Body of pancreas (tissue), 4 donors: ENCODE measurements at regions not wholly inside any gene's neighbourhood (a gene's known extent, or its start where the extent isn't known, plus 50 kb on each side); places are given as distances from the start of the nearest gene placed in this dataset.

Experiments used
- ATAC-seq: fragments of 150-250 bp; one replicate; pipeline ENCODE4 v1.9.1; 2016
- DNase-seq, 4 donors: peaks; one replicate each; pipeline ENCODE4 v3.0.0-alpha.2; 2019
- H3K27ac ChIP-seq, 4 donors: fragments of 200-600 bp; sonication (generic); 1 replicate in 3 of 4; 2 replicates in 1 of 4; pipeline versions ENCODE4 v1.5.1 to v1.6.1; 2016 to 2019; ENCODE audit warnings: mild to moderate bottlenecking in 1 of 4, mixed read lengths in 1 of 4, moderate library complexity in 1 of 4
- H3K27me3 ChIP-seq, 2 donors: fragments of 200-600 bp; sonication (generic); one replicate each; pipeline ENCODE4 v1.6.0; 2016; ENCODE audit warnings: mild to moderate bottlenecking in 1 of 2
- H3K36me3 ChIP-seq, 2 donors: fragments of 200-600 bp; sonication (generic); replicated peaks in 1 of 2; 2 replicates each; pipeline ENCODE4 v1.5.1; 2016; ENCODE audit warnings: low read depth in 2 of 2; ENCODE audit not compliant: insufficient read depth in 1 of 2
- H3K4me1 ChIP-seq: fragments of 200-600 bp; sonication (generic); one replicate; pipeline ENCODE4 v1.6.0; 2016
- H3K4me3 ChIP-seq, 2 donors: fragments of 200-600 bp; sonication (generic); 1 replicate in 1 of 2; 2 replicates in 1 of 2; pipeline ENCODE4 v1.5.1; 2016 to 2019
- H3K9me3 ChIP-seq, 3 donors: fragments of 200-600 bp; sonication (generic); 1 replicate in 2 of 3; 2 replicates in 1 of 3; pipeline ENCODE4 v1.5.1; 2016
- POLR2A ChIP-seq, 3 donors: fragments of 450-650 bp; IDR thresholded peaks; one replicate each; pipeline ENCODE4 v1.6.1; 2016; ENCODE audit warnings: antibody characterized with exemption in 3 of 3, mild to moderate bottlenecking in 2 of 3
- WGBS, 2 donors: methylation state at CpG; one replicate each; pipeline ENCODE4 v1.1.5; 2017; 5-methylcytosine and 5-hydroxymethylcytosine counted together
- intact Hi-C: fragments of 100-400 bp; cut with DNase I; formaldehyde crosslinking; loops from one replicate; pipeline ENCODE4 v1.15.1; 2023
- TF ChIP-seq, protein P1 (sequence below), 7 experiments: fragments of 450-650 bp in 4 of 7; fragments of 200-600 bp in 3 of 7; sonication (generic) in 3 of 7; IDR thresholded peaks; one replicate each; pipeline ENCODE4 v1.5.1; 2016 to 2019; ENCODE audit warnings: antibody characterized with exemption in 7 of 7

DNA sequence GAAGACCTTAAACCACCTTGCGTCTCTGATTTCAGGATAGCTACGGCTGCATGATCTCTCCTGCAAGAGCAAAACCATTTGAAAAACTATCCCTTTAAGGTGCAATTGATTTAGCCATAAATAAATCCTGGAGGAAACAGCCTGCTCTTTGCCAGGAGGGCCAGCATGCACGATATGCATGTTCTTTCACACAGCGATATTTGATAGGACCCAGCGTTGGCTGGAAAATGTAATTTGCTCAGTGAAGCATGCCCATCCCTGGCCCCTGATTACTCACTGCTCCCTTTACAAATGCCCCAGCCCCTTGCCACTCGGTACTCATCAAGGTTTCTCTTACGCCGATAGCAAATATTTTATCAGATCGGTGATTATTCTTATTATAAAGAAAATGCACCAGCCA lies 315.4 kb downstream of the CDH2 start:
- no peak for TF ChIP-seq POLR2A (IDR thresholded peaks at IDR 0.05)
- TF ChIP-seq, protein P1, sequence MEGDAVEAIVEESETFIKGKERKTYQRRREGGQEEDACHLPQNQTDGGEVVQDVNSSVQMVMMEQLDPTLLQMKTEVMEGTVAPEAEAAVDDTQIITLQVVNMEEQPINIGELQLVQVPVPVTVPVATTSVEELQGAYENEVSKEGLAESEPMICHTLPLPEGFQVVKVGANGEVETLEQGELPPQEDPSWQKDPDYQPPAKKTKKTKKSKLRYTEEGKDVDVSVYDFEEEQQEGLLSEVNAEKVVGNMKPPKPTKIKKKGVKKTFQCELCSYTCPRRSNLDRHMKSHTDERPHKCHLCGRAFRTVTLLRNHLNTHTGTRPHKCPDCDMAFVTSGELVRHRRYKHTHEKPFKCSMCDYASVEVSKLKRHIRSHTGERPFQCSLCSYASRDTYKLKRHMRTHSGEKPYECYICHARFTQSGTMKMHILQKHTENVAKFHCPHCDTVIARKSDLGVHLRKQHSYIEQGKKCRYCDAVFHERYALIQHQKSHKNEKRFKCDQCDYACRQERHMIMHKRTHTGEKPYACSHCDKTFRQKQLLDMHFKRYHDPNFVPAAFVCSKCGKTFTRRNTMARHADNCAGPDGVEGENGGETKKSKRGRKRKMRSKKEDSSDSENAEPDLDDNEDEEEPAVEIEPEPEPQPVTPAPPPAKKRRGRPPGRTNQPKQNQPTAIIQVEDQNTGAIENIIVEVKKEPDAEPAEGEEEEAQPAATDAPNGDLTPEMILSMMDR (IDR thresholded peaks at IDR 0.05), result no peak
- intact Hi-C loops, result no loop called here
- WGBS, 2 donors, result 71 to 75% methylated on average over 9 of the region's 9 CpGs
- Histone ChIP-seq H3K4me3 (no peak overlapping the region), H3K36me3 (no peaks in the 10 kb centered on the region), H3K4me1 (no peaks in the 10 kb centered on the region), H3K9me3 (no peaks in the 10 kb centered on the region), H3K27ac (no peak overlapping the region), H3K27me3 (no peaks in the 10 kb centered on the region)
- DNase-seq (no peak), ATAC-seq (no peak)

DNA sequence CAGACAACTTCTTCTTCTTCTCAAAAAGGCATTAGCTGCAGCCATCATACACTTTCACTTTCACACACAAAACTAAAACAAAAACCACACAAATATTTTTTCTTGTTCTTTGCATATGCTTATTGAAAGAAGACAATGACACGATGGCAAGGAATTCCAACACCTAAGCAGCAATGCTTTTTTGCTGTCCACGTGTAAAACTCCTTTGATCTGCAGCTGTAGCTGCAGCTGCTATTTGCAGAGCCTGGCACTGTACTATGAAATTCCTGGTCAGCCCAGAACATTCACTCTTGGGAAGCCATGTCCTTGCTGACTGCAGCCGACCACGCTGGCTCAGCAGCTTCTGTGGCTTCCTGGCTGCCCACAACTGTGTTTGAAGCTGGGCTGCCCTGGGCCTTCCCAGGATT lies 316.2 kb downstream of the CDH2 start:
- no peak for DNase-seq
- intact Hi-C loops, result no loop called here
- WGBS, 2 donors, result 13 to 16% methylated on average over 4 of the region's 4 CpGs

DNA sequence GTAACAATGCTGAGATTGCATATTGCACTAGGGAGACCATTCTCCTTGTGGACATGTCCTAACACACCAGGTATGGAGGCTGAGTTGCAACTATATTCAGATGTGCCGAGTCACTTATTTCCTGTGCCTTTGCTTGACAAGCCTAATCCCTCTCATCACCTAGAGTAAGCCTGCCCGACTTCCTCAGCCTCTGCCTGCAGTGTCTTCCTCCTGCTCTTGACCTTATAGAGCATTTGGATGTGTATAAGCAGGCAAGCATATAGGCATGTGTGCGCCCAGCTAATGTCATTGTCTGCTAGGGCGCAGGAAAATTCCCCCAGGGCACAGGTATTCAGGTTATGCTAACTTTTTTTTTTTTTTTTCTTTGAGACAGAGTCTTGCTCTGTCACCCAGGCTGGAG lies 316.9 kb downstream of the CDH2 start:
- intact Hi-C loops, result no loop called here
- 66 to 68% methylated on average over 4 of the region's 4 CpGs for WGBS, 2 donors
- ATAC-seq (no peak), DNase-seq (no peak)
- Histone ChIP-seq H3K27me3 (no peaks in the 10 kb centered on the region), H3K4me3 (no peak overlapping the region), H3K4me1 (no peaks in the 10 kb centered on the region), H3K9me3 (no peaks in the 10 kb centered on the region), H3K27ac (no peak overlapping the region), H3K36me3 (no peaks in the 10 kb centered on the region)
- TF ChIP-seq POLR2A (IDR thresholded peaks at IDR 0.05), result no peak
- TF ChIP-seq, protein P1 (IDR thresholded peaks at IDR 0.05), result no peak

More for the DNA sequence above, 316.2 kb downstream of the CDH2 start:
- Histone ChIP-seq H3K27ac (no peak overlapping the region), H3K27me3 (no peaks in the 10 kb centered on the region), H3K9me3 (no peaks in the 10 kb centered on the region), H3K36me3 (no peaks in the 10 kb centered on the region), H3K4me1 (no peaks in the 10 kb centered on the region), H3K4me3 (no peak overlapping the region)
- ATAC-seq, result no peak
- TF ChIP-seq POLR2A (IDR thresholded peaks at IDR 0.05), result no peak
- TF ChIP-seq, protein P1 (IDR thresholded peaks at IDR 0.05), result no peak

DNA sequence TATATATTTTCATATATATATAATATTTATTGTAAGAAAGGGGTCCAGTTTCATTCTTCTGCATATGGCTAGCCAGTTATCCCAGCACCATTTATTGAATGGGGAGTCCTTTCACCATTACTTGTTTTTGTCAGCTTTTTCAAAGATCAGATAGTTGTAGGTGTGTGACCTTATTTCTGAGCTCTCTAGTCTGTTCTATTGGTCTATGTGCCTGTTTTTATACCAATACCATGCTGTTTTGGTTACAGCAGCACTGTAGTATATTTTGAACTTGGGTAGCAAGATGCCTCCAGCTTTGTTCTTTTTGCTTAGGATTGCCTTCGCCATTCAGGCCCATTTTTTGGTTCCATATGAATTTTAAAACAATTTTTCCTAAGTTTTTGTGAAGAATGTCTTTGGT lies 320.1 kb downstream of the CDH2 start:
- ATAC-seq (no peak), DNase-seq (no peak)
- 92 to 100% methylated on average over 1 of the region's 1 CpG for WGBS, 2 donors
- H3K27me3 ChIP-seq, result no peaks in the 10 kb centered on the region
- TF ChIP-seq, protein P1 (IDR thresholded peaks at IDR 0.05), result no peak
- TF ChIP-seq POLR2A (IDR thresholded peaks at IDR 0.05), result no peak
- no peak overlapping the region for H3K4me3 ChIP-seq
- H3K9me3 ChIP-seq, result no peaks in the 10 kb centered on the region
- no peaks in the 10 kb centered on the region for H3K4me1 ChIP-seq
- H3K36me3 ChIP-seq, result no peaks in the 10 kb centered on the region
- H3K27ac ChIP-seq, result no peak overlapping the region
- intact Hi-C loops, result no loop called here

DNA sequence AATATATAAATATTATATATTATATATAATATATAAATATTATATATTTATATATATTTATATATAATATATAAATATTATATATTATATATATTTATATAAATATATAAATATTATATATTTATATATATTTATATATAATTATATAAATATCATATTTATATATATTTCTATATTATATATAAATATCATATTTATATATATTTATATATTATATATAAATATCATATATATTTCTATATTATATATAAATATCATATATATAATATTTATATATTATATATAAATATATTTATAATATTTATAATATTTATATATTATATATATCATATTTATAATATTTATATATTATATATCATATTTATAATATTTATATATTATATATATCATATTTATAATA lies 321.4 kb downstream of the CDH2 start:
- no peak for TF ChIP-seq POLR2A (IDR thresholded peaks at IDR 0.05)
- TF ChIP-seq, protein P1 (IDR thresholded peaks at IDR 0.05), result no peak
- no peak overlapping the region for H3K4me3 ChIP-seq
- no peak overlapping the region for H3K27ac ChIP-seq
- no peaks in the 10 kb centered on the region for H3K9me3 ChIP-seq
- no peaks in the 10 kb centered on the region for H3K4me1 ChIP-seq
- no peaks in the 10 kb centered on the region for H3K36me3 ChIP-seq
- ATAC-seq (no peak), DNase-seq (no peak)
- intact Hi-C loops, result no loop called here
- no peaks in the 10 kb centered on the region for H3K27me3 ChIP-seq
